Panc1 (cell line): ENCODE measurements at regions not wholly inside any gene's neighbourhood (a gene's known extent, or its start where the extent isn't known, plus 50 kb on each side); places are given as distances from the start of the nearest gene placed in this dataset.

Experiments
- ATAC-seq: fragments of 200-7000 bp; cut with Tn5 transposase; 2 replicates; pipeline ENCODE4 v1.9.1; 2020; ENCODE audit warnings: mild to moderate bottlenecking, moderate library complexity
- BruUV-seq: library from RNA; stranded (reverse); fragments of 400-500 nt; replicated peaks from 2 replicates; lab custom pipeline; 2021; lab: Mats Ljungman, UMichigan
- CTCF ChIA-PET: fragments of 300-600 bp; sonication (Branson Sonifier 250); formaldehyde crosslinking; loops from one replicate; lab custom pipeline; 2022; ENCODE audit warnings: antibody characterized with exemption; lab: Charles Lee
- POLR2A ChIA-PET: fragments of 300-600 bp; sonication (Branson Sonifier 250); formaldehyde crosslinking; loops from one replicate; lab custom pipeline; 2022; ENCODE audit warnings: antibody characterized with exemption; lab: Charles Lee
- DNase-seq: peaks from one replicate; pipeline ENCODE4 v3.0.0-alpha.2; 2010; ENCODE audit warnings: low read depth, low spot score
- H3K27ac ChIP-seq: 2 replicates; pipeline ENCODE4 v1.5.1; 2011; ENCODE audit warnings: mild to moderate bottlenecking, low read length, inconsistent platforms
- H3K27me3 ChIP-seq: fragments of 200-500 bp; sonication (Bioruptor generic); 2 replicates; pipeline ENCODE4 v1.6.0; 2014; ENCODE audit warnings: low read length, inconsistent platforms; ENCODE audit not compliant: control insufficient read depth, insufficient read depth
- H3K36me3 ChIP-seq: fragments of 200-500 bp; sonication (Bioruptor generic); 2 replicates; pipeline ENCODE4 v1.5.1; 2014; ENCODE audit warnings: inconsistent platforms, mild to moderate bottlenecking, low read length, moderate library complexity; ENCODE audit not compliant: control insufficient read depth, insufficient read depth
- H3K4me1 ChIP-seq: 2 replicates; pipeline ENCODE4 v1.5.1; 2011; ENCODE audit warnings: inconsistent platforms, mild to moderate bottlenecking, low read length, moderate library complexity; ENCODE audit not compliant: control insufficient read depth, insufficient read depth
- H3K4me3 ChIP-seq, 2 experiments: 2 replicates each; pipeline ENCODE4 v1.5.1; 2011 to 2012; ENCODE audit warnings: low read depth in 2 of 2, low read length in 2 of 2, mild to moderate bottlenecking in 2 of 2, inconsistent platforms in 1 of 2, moderate library complexity in 1 of 2
- H3K9me3 ChIP-seq: fragments of 200-500 bp; sonication (Bioruptor generic); 2 replicates; pipeline ENCODE4 v1.5.1; 2014; ENCODE audit warnings: low read depth, mild to moderate bottlenecking, inconsistent platforms, low read length, moderate library complexity; ENCODE audit not compliant: control insufficient read depth, insufficient read depth
- CTCF ChIP-seq: fragments of 450-650 bp; IDR thresholded peaks from 2 replicates; pipeline ENCODE4 v1.5.1; 2017; ENCODE audit warnings: mild to moderate bottlenecking
- POLR2AphosphoS5 ChIP-seq: IDR thresholded peaks from 2 replicates; pipeline ENCODE4 v1.6.1; 2012; ENCODE audit warnings: mild to moderate bottlenecking, low read depth, low read length, moderate library complexity
- SIN3A ChIP-seq: IDR thresholded peaks from 2 replicates; pipeline ENCODE4 v1.6.1; 2012; ENCODE audit warnings: low read depth, mild to moderate bottlenecking, low read length, moderate library complexity, borderline replicate concordance; ENCODE audit not compliant: insufficient read depth
- TCF7L2 ChIP-seq: IDR thresholded peaks from 2 replicates; pipeline ENCODE4 v1.6.1; 2011; ENCODE audit warnings: mild to moderate bottlenecking, low read depth, low read length, inconsistent platforms
- in situ Hi-C: cut with HindIII; loops from 2 replicates; pipeline ENCODE4 v1.10.0; 2016; ENCODE audit warnings: low sequenced_read_pairs, low pct_unique_long_range_greater_than_20kb
- intact Hi-C: fragments of 100-400 bp; cut with micrococcal nuclease; formaldehyde crosslinking; loops from one replicate; pipeline ENCODE4 v1.10.0; 2022; ENCODE audit not compliant: unreplicated experiment
- TF ChIP-seq, protein P1 (sequence below), 2 experiments: IDR thresholded peaks; 2 replicates each; pipeline ENCODE4 v1.6.1; 2011 to 2012; ENCODE audit warnings: low read depth in 2 of 2, control low read depth in 1 of 2, low read length in 1 of 2, mild to moderate bottlenecking in 1 of 2, moderate library complexity in 1 of 2; ENCODE audit not compliant: insufficient read depth in 1 of 2

GRCh38 chr13:100883453-100883852 lies 208.9 kb upstream of the TMTC4 start:
- Histone ChIP-seq H3K9me3 (no peaks in the 10 kb centered on the region), H3K27ac (no peak overlapping the region), H3K4me3 (no peak overlapping the region), H3K27me3 (no peaks in the 10 kb centered on the region), H3K4me1 (no peaks in the 10 kb centered on the region), H3K36me3 (no peaks in the 10 kb centered on the region)
- ChIA-PET CTCF (no interaction called here), POLR2A (no interaction called here)
- ATAC-seq (no peak), DNase-seq (no peak)
- intact Hi-C loops (loop anchor here (10.0 kb wide), 1 partner anchor 499 kb away; no protein-coding TSS in a partner anchor), in situ Hi-C loops (no loop called here)
- no TSS peak for BruUV-seq
- TF ChIP-seq POLR2AphosphoS5 (no peak), TCF7L2 (no peak), CTCF (no peak), SIN3A (no peak)
- TF ChIP-seq, protein P1, sequence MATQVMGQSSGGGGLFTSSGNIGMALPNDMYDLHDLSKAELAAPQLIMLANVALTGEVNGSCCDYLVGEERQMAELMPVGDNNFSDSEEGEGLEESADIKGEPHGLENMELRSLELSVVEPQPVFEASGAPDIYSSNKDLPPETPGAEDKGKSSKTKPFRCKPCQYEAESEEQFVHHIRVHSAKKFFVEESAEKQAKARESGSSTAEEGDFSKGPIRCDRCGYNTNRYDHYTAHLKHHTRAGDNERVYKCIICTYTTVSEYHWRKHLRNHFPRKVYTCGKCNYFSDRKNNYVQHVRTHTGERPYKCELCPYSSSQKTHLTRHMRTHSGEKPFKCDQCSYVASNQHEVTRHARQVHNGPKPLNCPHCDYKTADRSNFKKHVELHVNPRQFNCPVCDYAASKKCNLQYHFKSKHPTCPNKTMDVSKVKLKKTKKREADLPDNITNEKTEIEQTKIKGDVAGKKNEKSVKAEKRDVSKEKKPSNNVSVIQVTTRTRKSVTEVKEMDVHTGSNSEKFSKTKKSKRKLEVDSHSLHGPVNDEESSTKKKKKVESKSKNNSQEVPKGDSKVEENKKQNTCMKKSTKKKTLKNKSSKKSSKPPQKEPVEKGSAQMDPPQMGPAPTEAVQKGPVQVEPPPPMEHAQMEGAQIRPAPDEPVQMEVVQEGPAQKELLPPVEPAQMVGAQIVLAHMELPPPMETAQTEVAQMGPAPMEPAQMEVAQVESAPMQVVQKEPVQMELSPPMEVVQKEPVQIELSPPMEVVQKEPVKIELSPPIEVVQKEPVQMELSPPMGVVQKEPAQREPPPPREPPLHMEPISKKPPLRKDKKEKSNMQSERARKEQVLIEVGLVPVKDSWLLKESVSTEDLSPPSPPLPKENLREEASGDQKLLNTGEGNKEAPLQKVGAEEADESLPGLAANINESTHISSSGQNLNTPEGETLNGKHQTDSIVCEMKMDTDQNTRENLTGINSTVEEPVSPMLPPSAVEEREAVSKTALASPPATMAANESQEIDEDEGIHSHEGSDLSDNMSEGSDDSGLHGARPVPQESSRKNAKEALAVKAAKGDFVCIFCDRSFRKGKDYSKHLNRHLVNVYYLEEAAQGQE (IDR thresholded peaks at IDR 0.05; ENCODE audit: insufficient read depth in 1 of 2, low read depth in 2 of 2, low read length in 1 of 2) = no peak

DNA sequence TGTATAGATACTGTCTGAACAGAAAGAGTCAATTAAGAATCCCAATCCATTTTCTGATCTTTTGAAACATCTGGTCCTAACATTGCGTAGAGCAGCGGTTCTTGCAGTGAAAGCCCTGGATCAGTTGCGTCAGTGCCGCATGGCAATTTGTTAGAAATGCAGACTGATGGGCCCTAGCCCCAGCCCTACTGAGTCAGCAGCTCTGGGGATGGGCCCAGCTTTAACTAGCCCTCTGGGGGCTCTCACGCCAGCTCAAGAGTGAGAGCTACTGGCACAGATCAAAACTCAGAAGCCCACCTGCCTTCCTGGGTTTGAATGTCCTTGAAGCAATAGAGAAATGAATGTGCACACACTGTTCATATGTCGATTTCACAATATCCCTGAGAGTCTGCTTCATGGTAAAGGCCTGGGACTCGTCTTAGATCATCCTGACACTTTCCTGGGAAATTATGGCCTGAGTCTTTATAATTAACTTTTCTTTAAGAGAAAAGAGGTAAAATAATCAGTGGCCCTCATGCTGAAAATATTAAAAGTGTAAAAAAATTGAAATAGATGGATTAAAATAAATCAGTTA lies 206.8 kb upstream of the TMTC4 start:
- no peak overlapping the region for H3K27ac ChIP-seq
- ATAC-seq (no peak), DNase-seq (no peak)
- no TSS peak for BruUV-seq
- in situ Hi-C loops (no loop called here), intact Hi-C loops (loop anchor here (10.0 kb wide), 1 partner anchor 497 kb away; no protein-coding TSS in a partner anchor)
- CTCF ChIA-PET = no interaction called here
- H3K4me3 ChIP-seq = no peak overlapping the region
- no peaks in the 10 kb centered on the region for H3K27me3 ChIP-seq
- POLR2A ChIA-PET = no interaction called here
- TF ChIP-seq CTCF (no peak), TCF7L2 (no peak), POLR2AphosphoS5 (no peak), SIN3A (no peak)
- TF ChIP-seq, protein P1 (IDR thresholded peaks at IDR 0.05; ENCODE audit: insufficient read depth in 1 of 2, low read depth in 2 of 2, low read length in 1 of 2) = no peak
- H3K4me1 ChIP-seq = no peaks in the 10 kb centered on the region
- H3K9me3 ChIP-seq = no peaks in the 10 kb centered on the region
- no peaks in the 10 kb centered on the region for H3K36me3 ChIP-seq
